Stimulated activated effector memory CD8-positive, alpha-beta T cell treated with anti-CD3 and anti-CD28 coated beads, Interleukin-12 subunit alpha, Interleukin-12 subunit beta, amount 100 ng/mL, for 72 hours (primary cell): ENCODE measurements at regions not wholly inside any gene's neighbourhood (a gene's known extent, or its start where the extent isn't known, plus 50 kb on each side); places are given as distances from the start of the nearest gene placed in this dataset.

Experiments
- ATAC-seq: fragments of 150-1000 bp; cut with Tn5 transposase; 2 replicates; pipeline ENCODE4 v1.10.0; 2021
- DNase-seq, 2 donors: peaks; one replicate each; pipeline ENCODE4 v3.0.0; 2021 to 2022; ENCODE audit warnings: low spot score in 2 of 2
- H3K27ac Mint-ChIP-seq: one replicate; pipeline ENCODE4 v1.8.0; 2022; ENCODE audit warnings: mild to moderate bottlenecking, mixed read lengths
- H3K36me3 Mint-ChIP-seq: one replicate; pipeline ENCODE4 v1.8.0; 2022; ENCODE audit warnings: mild to moderate bottlenecking, mixed read lengths
- H3K4me1 Mint-ChIP-seq: one replicate; pipeline ENCODE4 v1.8.0; 2022; ENCODE audit warnings: mixed read lengths
- H3K4me3 Mint-ChIP-seq: one replicate; pipeline ENCODE4 v1.8.0; 2022; ENCODE audit warnings: mild to moderate bottlenecking, mixed read lengths
- H3K9me3 Mint-ChIP-seq: one replicate; pipeline ENCODE4 v1.8.0; 2022; ENCODE audit warnings: mixed read lengths

DNA sequence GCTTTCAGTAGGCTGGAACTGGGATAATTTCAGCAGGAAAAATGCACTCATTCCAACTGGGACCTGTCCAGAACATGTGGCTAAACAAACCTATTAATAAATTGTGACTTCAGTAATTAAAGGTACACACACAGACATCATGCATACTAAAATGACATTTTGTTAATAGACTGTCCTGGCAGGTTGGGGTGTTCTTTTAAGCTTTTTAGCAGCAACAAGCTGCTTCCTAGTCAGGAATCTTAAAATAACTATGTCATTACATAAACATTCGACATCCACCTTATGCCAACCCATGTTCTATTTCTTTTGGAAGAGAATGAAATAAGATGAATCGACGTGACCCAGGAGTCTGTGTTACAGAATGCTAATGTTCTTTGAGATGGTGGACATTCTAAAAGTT lies 435.7 kb downstream of the TXNL1 start:
- H3K4me1 Mint-ChIP-seq = no peaks in the 10 kb centered on the region
- no peaks in the 10 kb centered on the region for H3K36me3 Mint-ChIP-seq
- ATAC-seq = no peak
- no peak overlapping the region for H3K27ac Mint-ChIP-seq
- peaks cover under 1% of the 10 kb centered on the region for H3K9me3 Mint-ChIP-seq
- H3K4me3 Mint-ChIP-seq = no peak overlapping the region
- no peak for DNase-seq

GRCh38 chr18:56200381-56200911 lies 437.9 kb downstream of the TXNL1 start:
- H3K9me3 Mint-ChIP-seq = no peaks in the 10 kb centered on the region
- H3K4me1 Mint-ChIP-seq = no peaks in the 10 kb centered on the region
- no peaks in the 10 kb centered on the region for H3K36me3 Mint-ChIP-seq
- no peak overlapping the region for H3K27ac Mint-ChIP-seq
- no peak for ATAC-seq
- no peak for DNase-seq
- H3K4me3 Mint-ChIP-seq = no peak overlapping the region

- H3K36me3 Mint-ChIP-seq = no peaks in the 10 kb centered on the region
- H3K4me1 Mint-ChIP-seq = no peaks in the 10 kb centered on the region
- no peak overlapping the region for H3K27ac Mint-ChIP-seq
- H3K9me3 Mint-ChIP-seq = no peaks in the 10 kb centered on the region
- H3K4me3 Mint-ChIP-seq = no peak overlapping the region
- DNase-seq (no peak), ATAC-seq (no peak)
Measured at GRCh38 chr18:56199580-56200330, 438.6 kb downstream of the TXNL1 start.

DNA sequence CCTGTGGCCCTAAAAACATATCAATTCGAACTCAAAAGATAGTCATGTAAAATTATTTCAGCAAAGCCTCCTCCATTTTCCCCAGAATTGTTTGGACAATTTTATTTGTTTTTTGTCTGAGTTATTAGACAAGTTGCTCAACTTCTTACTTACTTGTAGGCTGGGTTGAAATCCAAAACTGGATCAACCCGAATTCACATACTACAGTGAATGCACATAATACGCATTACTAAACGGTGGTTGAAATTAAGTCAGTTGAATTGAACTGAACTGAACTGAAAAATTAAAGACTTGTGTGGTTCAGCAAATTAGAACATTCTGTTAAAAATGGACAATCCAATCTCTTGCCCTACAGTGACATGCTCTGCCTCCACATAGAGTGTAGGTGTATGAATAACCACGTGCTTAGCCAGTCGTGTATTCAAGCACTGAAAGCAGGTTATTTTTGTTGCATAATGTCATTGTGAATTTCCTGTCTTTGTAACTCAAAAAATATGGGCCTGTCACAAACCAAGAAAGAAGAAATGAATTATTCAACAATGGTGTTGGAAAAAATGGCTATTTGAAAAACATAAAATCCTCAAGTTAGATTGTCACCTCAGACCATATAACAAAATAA lies 441.0 kb downstream of the TXNL1 start:
- no peak for DNase-seq
- H3K27ac Mint-ChIP-seq = no peak overlapping the region
- no peaks in the 10 kb centered on the region for H3K4me1 Mint-ChIP-seq
- H3K36me3 Mint-ChIP-seq = no peaks in the 10 kb centered on the region
- H3K9me3 Mint-ChIP-seq = no peaks in the 10 kb centered on the region
- no peak for ATAC-seq
- H3K4me3 Mint-ChIP-seq = no peak overlapping the region

- Mint-ChIP-seq H3K4me3 (no peak overlapping the region), H3K36me3 (no peaks in the 10 kb centered on the region), H3K4me1 (no peaks in the 10 kb centered on the region), H3K27ac (no peak overlapping the region), H3K9me3 (no peaks in the 10 kb centered on the region)
- DNase-seq = no peak
- no peak for ATAC-seq
Measured at GRCh38 chr18:56196495-56197225, 441.7 kb downstream of the TXNL1 start.

DNA sequence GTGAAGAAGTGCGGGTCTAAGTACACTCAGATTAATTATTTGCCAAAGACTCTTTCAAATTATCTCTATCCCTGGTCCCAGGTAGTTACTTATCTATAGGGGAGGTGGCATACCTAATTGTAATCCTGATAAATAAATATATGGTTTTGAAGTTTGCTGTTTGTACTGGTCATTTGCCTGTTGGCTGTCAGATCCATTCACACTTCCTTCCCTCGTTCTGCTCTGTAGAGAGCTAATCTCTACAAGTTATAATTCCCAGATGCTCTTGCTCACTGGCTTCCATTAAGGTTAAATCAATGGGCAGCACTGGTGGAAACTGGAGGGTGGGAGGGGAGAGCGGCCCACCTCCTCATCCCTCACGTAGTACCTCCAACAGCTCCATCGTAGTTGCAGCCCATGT lies 447.1 kb downstream of the TXNL1 start:
- no peak for ATAC-seq
- no peaks in the 10 kb centered on the region for H3K4me1 Mint-ChIP-seq
- DNase-seq = no peak
- no peak overlapping the region for H3K27ac Mint-ChIP-seq
- H3K4me3 Mint-ChIP-seq = no peak overlapping the region
- peaks cover 8% of the 10 kb centered on the region for H3K9me3 Mint-ChIP-seq
- no peaks in the 10 kb centered on the region for H3K36me3 Mint-ChIP-seq

- DNase-seq (no peak), ATAC-seq (no peak)
- peaks cover 9% of the 10 kb centered on the region for H3K9me3 Mint-ChIP-seq
- no peak overlapping the region for H3K4me3 Mint-ChIP-seq
- no peak overlapping the region for H3K27ac Mint-ChIP-seq
- no peaks in the 10 kb centered on the region for H3K4me1 Mint-ChIP-seq
- no peaks in the 10 kb centered on the region for H3K36me3 Mint-ChIP-seq
Measured at GRCh38 chr18:56189615-56190014, 448.8 kb downstream of the TXNL1 start.

GRCh38 chr18:56188529-56189275 lies 449.7 kb downstream of the TXNL1 start:
- no peak overlapping the region for H3K4me3 Mint-ChIP-seq
- H3K9me3 Mint-ChIP-seq = peaks cover 15% of the 10 kb centered on the region
- no peak for ATAC-seq
- no peak overlapping the region for H3K27ac Mint-ChIP-seq
- H3K4me1 Mint-ChIP-seq = no peaks in the 10 kb centered on the region
- DNase-seq = no peak
- H3K36me3 Mint-ChIP-seq = no peaks in the 10 kb centered on the region

DNA sequence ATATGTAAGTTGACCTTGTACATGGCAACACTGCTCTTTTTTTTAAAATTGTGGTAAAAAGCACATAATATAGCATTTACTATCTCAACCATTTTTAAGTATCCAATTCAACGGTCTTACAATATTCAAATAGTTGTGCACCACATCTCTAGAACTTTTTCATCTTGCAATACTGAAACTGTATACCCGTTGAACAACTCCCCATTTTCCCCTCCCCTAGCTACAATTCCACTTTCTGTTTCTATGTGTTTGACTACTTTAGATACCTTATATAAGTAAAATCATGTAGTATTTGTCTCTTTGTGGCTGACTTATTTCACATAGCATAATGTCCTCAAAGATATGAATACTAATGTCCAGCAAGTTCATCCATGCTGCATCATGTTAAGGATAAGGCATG lies 452.1 kb downstream of the TXNL1 start:
- H3K36me3 Mint-ChIP-seq = no peaks in the 10 kb centered on the region
- no peaks in the 10 kb centered on the region for H3K4me1 Mint-ChIP-seq
- H3K27ac Mint-ChIP-seq = no peak overlapping the region
- no peak overlapping the region for H3K4me3 Mint-ChIP-seq
- peaks cover 17% of the 10 kb centered on the region for H3K9me3 Mint-ChIP-seq
- DNase-seq = no peak
- no peak for ATAC-seq

DNA sequence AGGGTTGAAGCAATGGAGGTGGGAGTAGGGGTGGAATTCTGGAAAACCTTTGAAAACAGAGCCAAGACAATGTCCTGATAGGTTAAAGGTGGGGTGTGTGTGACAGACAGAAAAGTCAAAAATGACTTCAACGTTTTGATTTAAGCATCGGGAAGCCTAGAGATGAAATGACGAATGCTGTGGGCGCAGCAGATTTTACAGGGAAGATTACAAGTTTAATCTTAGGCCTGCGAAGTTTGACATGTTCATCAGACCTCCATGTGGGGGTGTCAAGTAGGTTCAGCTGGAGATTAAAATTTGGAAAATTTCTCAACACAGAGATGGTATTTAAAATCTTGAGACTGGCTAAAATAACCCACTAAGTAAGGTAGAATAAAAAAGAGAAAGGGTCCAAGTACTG lies 453.3 kb downstream of the TXNL1 start:
- Mint-ChIP-seq H3K27ac (no peak overlapping the region), H3K4me1 (no peaks in the 10 kb centered on the region), H3K4me3 (no peak overlapping the region), H3K36me3 (no peaks in the 10 kb centered on the region), H3K9me3 (peaks cover 17% of the 10 kb centered on the region)
- no peak for DNase-seq
- no peak for ATAC-seq

GRCh38 chr18:56176751-56177150 lies 461.6 kb downstream of the TXNL1 start:
- H3K4me1 Mint-ChIP-seq = no peaks in the 10 kb centered on the region
- H3K4me3 Mint-ChIP-seq = no peak overlapping the region
- DNase-seq (no peak), ATAC-seq (no peak)
- H3K36me3 Mint-ChIP-seq = no peaks in the 10 kb centered on the region
- H3K9me3 Mint-ChIP-seq = peaks cover 2% of the 10 kb centered on the region
- H3K27ac Mint-ChIP-seq = no peak overlapping the region

DNA sequence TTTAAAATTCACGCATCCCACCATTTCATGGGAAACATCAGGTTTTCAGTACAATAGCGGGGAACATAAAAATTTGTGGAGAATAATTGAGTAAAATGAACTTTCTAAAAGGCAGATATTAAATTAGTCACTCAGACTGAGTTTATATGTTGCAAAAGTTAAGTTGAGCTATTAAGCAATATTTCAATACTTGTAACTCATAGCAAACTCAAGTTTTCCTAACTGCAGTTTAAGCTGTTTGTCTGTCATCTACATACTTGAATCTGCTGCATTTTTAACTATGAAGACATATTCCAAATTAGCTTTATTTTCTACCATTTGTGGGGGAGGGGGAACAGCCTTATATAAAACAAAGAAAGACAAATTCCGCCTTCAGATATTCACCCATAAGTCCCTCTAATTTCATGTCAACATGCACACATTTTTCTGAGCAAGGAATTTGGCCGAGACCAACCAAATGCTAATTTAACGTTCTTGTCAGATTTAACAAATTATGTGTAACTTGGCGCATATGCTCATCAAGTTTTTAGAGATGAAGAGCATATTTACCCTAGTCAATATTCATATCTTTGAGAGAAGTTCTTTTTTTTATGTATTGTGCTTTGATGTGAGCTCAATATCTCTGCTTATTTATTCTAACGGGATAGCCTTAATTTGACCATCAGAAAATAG lies 462.9 kb downstream of the TXNL1 start:
- peaks cover 2% of the 10 kb centered on the region for H3K9me3 Mint-ChIP-seq
- ATAC-seq (no peak), DNase-seq (no peak)
- H3K4me3 Mint-ChIP-seq = no peak overlapping the region
- no peaks in the 10 kb centered on the region for H3K36me3 Mint-ChIP-seq
- no peak overlapping the region for H3K27ac Mint-ChIP-seq
- no peaks in the 10 kb centered on the region for H3K4me1 Mint-ChIP-seq

- H3K4me1 Mint-ChIP-seq = no peaks in the 10 kb centered on the region
- ATAC-seq (no peak), DNase-seq (no peak)
- H3K4me3 Mint-ChIP-seq = no peak overlapping the region
- no peaks in the 10 kb centered on the region for H3K36me3 Mint-ChIP-seq
- H3K9me3 Mint-ChIP-seq = peaks cover 2% of the 10 kb centered on the region
- H3K27ac Mint-ChIP-seq = no peak overlapping the region
Measured at GRCh38 chr18:56173542-56174220, 464.7 kb downstream of the TXNL1 start.

DNA sequence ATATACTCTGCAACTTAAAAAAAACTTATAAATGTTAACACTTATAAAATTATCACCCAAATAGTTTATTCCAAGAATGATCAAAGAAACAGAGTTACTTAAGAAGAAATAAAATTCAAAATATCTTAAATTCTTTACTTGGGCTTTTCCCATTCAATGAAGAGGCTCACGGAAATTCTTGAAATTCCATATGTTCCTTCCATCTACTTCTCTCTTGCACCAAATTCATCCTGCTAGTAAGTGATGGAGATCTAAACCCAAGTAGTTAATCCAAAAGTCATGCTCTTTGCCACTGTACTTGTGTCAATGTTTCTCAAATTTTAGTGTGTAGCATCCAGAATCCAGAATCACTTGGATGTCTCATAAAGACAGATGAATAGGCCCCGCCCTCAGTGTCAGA lies 465.9 kb downstream of the TXNL1 start:
- Mint-ChIP-seq H3K4me1 (no peaks in the 10 kb centered on the region), H3K27ac (no peak overlapping the region), H3K9me3 (no peaks in the 10 kb centered on the region), H3K36me3 (no peaks in the 10 kb centered on the region), H3K4me3 (no peak overlapping the region)
- no peak for ATAC-seq
- no peak for DNase-seq
